ENCODE measurements at regions not wholly inside any gene's neighbourhood (a gene's known extent, or its start where the extent isn't known, plus 50 kb on each side); places are given as distances from the start of the nearest gene placed in this dataset.
"Not testable (repeated sequence)": the region's sequence is repeated elsewhere in the genome, so short reads cannot be mapped to it uniquely, and the experiment has no call there.

- not testable (repeated sequence) for H3K36me3 ChIP-seq, ATAC-seq
Measured at GRCh38 chr2:88802026-88802425, 110.6 kb downstream of the RPIA start.

DNA sequence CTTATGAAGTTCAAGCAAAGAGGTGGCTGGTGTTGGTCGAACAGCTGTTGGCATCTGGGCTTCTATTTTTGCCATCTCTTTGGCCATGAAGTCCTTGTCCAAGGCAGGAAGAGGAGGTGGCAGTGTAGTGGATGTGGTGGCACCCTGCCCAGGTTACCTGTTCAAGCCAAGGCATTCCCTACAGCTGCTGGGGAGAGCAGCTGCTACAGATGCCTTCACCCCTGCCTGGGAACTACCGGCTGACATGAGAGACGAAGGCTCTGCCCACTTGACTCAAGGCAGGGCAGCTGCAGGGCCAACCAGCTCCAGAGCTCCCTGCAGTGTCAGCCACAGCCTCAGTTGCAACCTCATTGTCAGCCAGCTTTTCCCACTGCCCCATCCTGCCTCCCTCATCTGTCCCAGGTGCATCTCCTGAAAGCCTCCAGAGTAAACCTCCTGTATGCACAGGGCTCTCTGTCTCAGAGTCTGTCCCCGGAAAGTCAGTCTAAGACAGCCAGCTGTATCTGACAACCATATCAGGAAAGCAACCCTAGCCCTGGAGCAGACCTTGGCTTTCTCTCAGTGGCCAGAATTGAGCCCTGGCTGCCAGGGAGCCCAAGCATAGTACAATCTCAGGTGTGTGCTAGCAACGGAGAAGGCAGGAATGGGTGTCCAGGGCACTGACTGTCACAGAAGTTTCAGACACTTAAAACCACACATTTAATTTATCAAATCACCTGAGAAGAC lies 115.9 kb downstream of the RPIA start:
- no peak for TF ChIP-seq CTCF (IDR thresholded peaks at IDR 0.05)
- no peaks in the 10 kb centered on the region for H3K36me3 ChIP-seq
- intact Hi-C loops (cut with DNase I), result no loop called here
- H3K27me3 ChIP-seq, result peaks cover 0 to 12% (median under 1%) of the 10 kb centered on the region in 7 donors
- peaks cover 0 to 3% (median 0%) of the 10 kb centered on the region in 9 donors for H3K4me1 ChIP-seq
- no peak overlapping the region for H3K4me3 ChIP-seq
- no peaks in the 10 kb centered on the region for H3K9me3 ChIP-seq
- DNase-seq, result no peak
- 86 to 91% methylated on average over 5 of the region's 5 CpGs for WGBS, 2 donors
- no peak overlapping the region for H3K27ac ChIP-seq
- no peak for ATAC-seq

More at GRCh38 chr2:88802026-88802425, 110.6 kb downstream of the RPIA start:
- H3K4me3 ChIP-seq; H3K9me3 ChIP-seq; H3K4me1 ChIP-seq; DNase-seq; H3K27ac ChIP-seq; H3K27me3 ChIP-seq; intact Hi-C loops (cut with DNase I): not testable (repeated sequence)
- WGBS, 2 donors, result 57 to 66% methylated on average over 2 of the region's 2 CpGs

- Histone ChIP-seq H3K4me1 (peaks cover 0 to 3% (median 0%) of the 10 kb centered on the region in 9 donors), H3K27ac (no peak overlapping the region), H3K27me3 (peaks cover 0 to 12% (median 0%) of the 10 kb centered on the region in 7 donors), H3K9me3 (no peaks in the 10 kb centered on the region), H3K4me3 (no peak overlapping the region), H3K36me3 (no peaks in the 10 kb centered on the region)
- 70 to 71% methylated on average over 3 of the region's 3 CpGs for WGBS, 2 donors
- intact Hi-C loops (cut with DNase I), result no loop called here
- ATAC-seq (no peak), DNase-seq (no peak)
- TF ChIP-seq CTCF (IDR thresholded peaks at IDR 0.05), result no peak
Measured at GRCh38 chr2:88808083-88808482, 116.6 kb downstream of the RPIA start.

GRCh38 chr2:88808652-88809051 lies 117.2 kb downstream of the RPIA start:
- H3K4me3 ChIP-seq, result no peak overlapping the region
- TF ChIP-seq CTCF (IDR thresholded peaks at IDR 0.05), result no peak
- H3K9me3 ChIP-seq, result no peaks in the 10 kb centered on the region
- H3K27me3 ChIP-seq, result peaks cover 0 to 12% (median 0%) of the 10 kb centered on the region in 7 donors
- 40 to 45% methylated on average over 1 of the region's 1 CpG for WGBS, 2 donors
- DNase-seq, result no peak
- H3K27ac ChIP-seq, result no peak overlapping the region
- no peaks in the 10 kb centered on the region for H3K36me3 ChIP-seq
- peaks cover 0 to 3% (median 0%) of the 10 kb centered on the region in 9 donors for H3K4me1 ChIP-seq
- intact Hi-C loops (cut with DNase I), result no loop called here
- no peak for ATAC-seq

GRCh38 chr2:88809216-88809615 lies 117.7 kb downstream of the RPIA start:
- TF ChIP-seq CTCF (IDR thresholded peaks at IDR 0.05), result no peak
- H3K36me3 ChIP-seq, result no peaks in the 10 kb centered on the region
- DNase-seq (no peak), ATAC-seq (no peak)
- H3K9me3 ChIP-seq, result no peaks in the 10 kb centered on the region
- H3K27me3 ChIP-seq, result peaks cover 0 to 12% (median 0%) of the 10 kb centered on the region in 7 donors
- 92 to 98% methylated on average over 6 of the region's 6 CpGs for WGBS, 2 donors
- intact Hi-C loops (cut with DNase I), result no loop called here
- H3K4me3 ChIP-seq, result no peak overlapping the region
- peaks cover 0 to 3% (median 0%) of the 10 kb centered on the region in 9 donors for H3K4me1 ChIP-seq
- no peak overlapping the region for H3K27ac ChIP-seq
